NAMALWA (cell line): ENCODE measurements at regions not wholly inside any gene's neighbourhood (a gene's known extent, or its start where the extent isn't known, plus 50 kb on each side); places are given as distances from the start of the nearest gene placed in this dataset.
A peak's percentile ranks its signal among the peaks of the same experiment; 100 is the strongest.

Experiments
- DNase-seq: peaks from one replicate; pipeline ENCODE4 v3.0.0-alpha.2; 2015; ENCODE audit warnings: low spot score

DNA sequence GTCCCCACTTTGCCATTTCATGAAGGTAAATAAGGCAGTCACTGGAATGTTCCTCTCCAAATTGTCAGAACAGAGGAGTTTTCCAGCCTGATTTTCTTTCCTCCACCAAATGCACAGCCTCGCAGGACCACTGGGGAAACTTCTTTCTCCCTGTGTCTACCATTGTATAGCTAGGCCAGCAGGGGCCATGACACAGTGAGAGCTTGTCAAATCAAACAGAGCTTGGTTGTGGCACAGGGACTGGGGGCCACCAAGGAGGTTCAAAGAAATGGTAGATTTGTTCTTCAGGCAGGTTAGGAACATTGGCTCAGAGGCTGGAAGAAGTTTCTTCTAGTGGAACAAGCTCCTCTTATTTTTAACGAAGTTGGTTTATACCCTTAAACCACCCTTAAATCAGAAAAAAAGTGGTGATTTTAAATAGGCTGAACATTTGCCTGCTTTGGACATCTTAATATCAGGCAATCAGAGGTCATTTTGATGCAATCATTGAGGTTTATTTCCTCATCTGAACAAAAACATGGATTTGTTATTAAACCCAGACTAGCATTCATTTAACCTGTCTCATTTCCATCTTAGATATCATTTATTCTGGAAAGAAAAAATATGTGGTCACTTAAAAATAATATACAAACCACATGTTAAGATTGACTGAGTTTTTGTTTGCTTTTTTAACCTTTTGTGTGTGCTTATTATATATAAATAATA lies 105.6 kb downstream of the GTPBP8 start:
- DNase-seq, result no peak

DNA sequence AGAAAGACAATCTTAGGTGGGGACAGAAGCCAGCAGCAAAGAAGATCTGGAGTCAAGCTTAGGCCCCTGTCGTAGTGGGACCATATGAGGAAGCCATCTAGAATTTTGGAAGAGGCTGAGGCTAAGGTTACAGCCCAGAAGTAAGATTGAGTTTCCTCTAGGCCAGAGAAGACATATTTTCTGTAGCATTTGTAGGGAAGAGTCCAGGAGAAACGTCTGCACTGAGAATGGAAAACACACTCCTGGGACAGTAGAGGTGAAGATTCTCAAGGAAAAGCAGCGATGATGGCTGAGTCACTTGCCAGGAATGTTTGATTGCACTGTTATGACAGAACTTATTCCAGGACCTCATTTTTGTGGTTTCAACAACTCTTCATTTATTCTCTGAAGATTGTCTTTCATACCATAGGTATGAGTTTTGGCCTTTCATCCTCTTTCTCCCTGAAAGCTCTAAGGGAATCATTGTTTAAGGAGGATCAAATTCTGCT lies 107.2 kb downstream of the GTPBP8 start:
- DNase-seq, result no peak

DNA sequence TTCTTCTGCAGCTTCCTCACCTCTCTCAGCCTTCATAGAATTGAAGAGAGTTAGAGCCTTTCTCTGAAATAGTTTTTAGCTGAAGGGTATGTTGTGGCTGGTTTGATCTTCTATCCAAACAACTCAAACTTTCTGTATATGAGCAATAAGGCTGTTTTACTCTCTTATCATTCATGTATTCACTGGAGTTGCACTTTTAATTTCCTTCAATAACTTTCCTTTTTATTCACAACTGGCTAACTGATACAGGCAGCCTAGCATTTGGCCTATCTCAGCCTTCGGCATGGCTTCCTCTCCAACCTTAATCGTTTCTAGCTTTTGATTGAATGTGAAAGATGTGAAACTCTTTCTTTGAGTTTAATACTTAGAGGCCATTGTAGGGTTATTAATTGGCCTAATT lies 109.3 kb downstream of the GTPBP8 start:
- no peak for DNase-seq

DNA sequence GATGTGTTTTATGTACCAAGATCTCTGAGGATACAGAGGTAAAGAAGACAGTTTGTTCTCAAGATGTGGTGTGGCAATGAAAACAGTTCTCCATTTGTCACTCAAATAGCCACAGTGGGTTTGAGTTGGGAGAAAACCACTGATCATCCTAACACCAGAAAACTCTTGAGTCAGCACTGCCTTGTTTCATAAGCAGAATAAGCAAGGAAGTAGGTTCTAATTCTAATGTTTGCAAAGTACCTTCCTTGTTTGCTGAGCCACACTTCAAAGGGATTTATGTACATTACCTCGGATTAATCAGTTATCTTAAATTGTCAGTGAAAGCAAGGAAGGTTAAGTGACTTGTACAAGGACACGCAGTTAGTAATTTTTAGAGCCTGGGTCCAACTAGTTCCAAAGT lies 107.8 kb upstream of the BOC start:
- DNase-seq, result no peak

DNA sequence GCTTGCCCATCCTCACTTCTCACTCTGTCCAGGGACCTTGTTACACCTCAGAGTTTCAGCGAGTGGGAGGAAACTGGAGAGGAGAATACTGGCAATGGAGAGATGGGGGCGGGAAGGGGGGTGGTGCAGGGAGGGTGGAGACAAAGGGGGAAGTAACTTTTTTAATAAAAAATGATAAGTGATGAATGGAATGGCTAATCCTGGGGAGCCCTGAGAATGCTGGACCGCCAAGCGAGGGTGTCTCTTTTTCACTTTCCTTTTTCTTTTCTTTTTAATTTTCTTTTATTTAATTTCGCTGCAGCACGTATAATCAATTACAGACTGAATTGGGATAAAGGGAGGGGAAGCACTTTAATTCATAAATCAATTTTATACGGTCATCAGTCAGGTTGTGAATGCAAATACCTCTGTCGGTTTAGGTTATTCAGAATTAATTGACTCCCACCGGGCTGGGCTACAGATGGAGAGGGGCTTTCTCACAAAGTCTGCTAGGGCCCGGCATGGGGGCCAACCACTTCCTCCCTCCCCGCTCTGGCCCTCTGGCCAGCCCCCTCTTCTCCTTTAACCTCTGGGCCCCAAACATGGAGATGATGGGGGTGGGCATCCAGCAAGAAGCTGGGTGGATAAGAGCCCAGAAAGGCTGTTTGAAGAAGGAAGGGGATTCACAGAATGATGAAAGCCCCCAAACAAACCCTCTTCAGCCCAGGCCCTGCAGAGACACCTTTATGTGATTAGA lies 106.8 kb upstream of the BOC start:
- DNase-seq, result no peak

DNA sequence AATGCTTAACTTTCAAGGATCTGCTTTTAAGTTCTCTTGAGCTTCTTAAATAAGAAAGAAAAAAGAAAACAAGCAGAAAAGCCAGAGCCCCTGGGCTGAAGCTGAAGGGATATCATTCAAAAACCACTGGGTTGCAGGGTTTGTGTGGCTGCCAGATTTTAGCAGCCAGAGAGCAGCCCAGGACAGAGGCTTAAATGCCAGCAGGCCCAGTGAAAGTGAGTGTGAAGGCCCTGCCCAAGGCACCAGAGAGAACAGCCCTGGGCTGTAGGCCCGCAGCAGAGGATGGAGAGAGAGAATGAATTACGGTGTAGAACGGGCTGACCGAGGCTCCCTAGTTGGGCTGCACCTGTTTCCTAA lies 106.3 kb upstream of the BOC start:
- no peak for DNase-seq

DNA sequence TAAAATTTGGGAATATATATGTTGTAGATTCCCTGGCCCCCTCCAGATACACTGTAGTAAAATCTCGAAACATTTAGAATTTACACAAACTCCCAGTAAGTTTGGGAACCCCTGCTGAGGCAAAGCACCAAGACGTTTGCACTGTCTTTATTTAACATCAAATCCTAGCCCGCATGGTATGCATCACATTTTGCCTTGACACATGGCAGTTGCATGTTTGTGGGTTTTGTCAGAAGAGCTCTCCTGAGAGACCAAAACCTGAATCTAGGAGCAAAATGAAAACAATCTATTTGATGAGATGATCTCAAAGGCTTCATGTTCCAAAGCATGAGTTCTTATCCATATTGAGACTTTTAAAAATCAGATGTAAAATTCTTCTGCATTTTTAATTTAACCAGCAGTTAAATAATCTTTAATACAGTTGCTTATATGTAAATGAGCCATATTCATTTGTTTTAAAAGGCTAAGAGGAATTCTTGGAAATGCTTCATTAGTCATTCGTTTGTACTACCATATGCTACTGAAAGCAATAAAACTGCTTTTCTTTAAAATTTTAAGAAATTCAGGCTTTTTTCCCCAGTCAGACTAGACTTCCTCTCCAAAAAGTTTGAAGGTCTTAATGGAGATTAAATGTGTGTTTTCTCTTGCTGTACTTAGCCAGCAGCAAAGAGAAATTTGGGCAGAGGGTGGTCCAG lies 105.2 kb upstream of the BOC start:
- DNase-seq, result no peak

DNA sequence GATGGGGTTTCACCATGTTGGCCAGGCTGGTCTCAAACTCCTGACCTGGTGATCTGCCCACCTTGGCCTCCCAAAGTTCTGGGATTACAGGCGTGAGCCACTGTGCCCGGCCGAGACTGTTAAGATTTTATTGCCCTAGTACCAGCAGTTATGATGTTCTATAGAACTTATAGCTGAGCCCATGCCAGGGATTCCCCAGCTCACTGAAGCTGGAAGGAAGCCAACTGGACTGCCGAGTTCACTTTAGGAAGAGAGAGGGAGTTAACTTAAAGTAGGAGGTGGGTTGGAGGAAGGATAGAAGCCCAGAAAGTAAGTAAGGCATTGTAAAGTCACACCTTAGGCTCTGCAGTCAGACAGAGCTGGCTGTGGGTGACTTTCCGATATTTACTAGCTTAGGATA lies 101.1 kb upstream of the BOC start:
- DNase-seq, result no peak

DNA sequence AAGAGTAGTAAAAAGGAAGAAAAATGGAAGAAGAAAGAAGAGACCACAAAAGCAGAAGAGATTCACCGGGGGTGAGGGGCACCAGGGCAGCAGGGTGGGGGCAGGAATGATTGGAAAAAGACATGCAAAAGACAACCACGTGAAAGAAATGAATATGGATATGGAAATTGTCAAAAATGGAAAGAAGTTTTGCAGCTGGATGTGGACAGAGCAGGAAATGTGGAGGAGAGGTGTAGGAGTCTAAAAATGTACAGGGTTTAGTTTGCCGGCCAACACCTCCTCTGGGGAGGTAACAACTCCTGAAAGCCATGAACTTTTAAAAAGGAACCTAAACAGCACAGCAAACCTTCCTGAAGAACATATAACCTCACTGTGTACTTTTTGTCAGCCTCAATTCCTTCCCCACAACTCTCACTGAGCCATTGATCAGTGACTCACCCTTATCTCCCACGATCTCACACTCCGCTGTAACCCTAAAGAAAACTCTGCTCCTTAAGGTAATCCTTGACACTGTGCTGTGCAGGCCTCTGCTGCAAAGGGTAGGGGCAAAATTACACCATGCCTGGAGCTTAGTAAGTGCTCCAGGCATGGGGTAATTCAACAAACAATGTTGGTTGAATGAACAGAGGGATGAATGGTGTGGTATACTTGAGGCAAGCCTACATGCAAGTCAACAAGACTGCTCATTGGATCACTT lies 100.2 kb upstream of the BOC start:
- no peak for DNase-seq

DNA sequence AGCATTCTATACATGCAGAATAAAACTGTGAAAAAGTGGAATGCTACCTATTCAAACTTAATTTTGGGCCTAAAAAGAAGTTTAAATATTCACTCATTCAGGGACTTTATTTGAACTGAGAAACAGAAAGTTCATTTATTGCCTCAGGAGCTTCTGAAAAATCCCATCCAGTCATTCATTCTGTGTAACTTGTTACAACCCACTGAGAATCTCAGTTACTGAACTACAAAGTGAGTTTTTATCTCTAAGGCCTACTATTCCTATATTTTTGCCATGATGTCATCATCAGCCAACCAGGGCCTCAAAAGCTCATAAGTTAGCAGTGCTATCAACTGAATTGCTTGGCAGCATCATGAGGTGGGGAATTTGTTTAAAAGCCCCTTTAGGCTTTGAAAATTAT lies 98.0 kb upstream of the BOC start:
- no peak for DNase-seq

DNA sequence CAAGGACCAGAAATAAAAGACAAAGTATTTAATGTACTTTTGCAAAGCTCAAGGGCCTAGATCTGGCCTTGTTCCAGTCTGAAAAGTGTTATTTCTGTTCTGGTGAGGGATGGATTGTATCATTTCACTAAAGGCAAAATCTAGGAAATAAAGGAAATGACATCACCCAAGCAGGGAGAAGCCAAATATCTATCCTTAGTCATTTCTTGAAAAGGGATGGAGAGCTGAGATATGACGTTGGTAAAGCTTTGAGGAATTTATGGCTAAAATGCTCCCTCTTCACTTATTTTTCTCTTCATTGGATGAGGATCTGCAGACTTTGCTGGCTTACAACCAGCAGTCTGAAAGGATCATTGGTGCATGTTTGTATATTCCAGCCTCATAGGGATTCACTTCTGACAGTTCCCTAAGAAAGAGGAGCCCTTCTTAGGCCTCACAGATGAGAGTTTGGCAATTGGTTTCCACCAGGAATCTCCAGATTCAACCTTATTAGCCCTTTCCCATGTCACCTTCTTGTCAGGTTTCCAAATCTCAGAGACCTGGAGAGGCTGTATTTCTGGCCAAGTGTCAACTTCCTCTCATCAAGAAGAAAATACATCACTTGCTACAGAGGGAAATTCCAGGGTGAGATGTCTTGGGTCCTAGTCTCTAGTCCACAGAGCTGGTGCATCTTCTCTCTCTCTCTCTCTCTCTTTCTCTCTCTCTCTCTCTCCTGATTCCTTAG lies 93.7 kb upstream of the BOC start:
- no peak for DNase-seq

DNA sequence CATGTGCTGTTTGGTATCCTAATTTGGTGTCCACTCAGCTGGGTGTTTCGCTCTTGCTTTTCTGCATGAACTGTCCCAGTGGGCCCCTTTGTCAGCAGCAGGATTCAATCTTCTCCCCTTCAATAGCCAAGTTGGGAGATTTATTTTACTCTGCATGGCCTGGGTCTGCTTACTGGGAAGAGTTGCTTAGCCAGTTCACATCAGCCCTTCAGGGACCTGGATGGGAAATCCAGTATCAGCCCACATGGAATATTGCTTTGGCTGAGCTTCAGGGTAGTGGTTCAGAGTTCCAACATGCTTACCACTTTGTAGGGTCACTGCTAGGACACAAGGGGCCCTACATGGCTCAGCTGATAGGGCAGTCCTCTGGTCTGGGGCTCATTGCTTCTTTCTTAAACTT lies 93.0 kb upstream of the BOC start:
- DNase-seq, result no peak

DNA sequence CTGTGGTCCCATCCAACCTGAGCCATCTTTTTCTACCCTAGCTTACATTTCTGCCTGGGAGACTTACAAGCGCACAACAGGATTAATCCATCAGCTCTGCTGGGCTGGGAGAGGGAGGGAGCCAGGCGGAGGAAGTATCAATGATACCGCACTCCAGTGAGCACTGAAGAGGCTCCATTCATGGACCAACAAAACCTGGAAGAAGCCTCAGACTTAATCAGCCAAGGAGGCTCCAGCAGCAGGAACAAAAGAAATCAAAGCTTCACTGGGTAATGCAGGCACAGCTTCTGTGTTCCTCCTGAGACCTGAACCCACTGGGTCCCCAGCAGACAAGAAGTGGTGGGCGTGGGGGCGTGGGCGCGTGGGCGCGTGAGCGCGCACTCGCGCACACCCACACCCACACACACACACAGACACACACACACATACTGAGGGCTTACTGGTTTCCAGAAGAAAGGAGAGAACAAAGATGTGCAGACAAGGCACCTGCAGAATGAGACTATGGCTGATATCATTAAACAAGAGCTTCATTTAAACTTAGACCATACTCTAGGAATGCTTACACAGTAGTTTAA lies 87.0 kb upstream of the BOC start:
- DNase-seq, result no peak

DNA sequence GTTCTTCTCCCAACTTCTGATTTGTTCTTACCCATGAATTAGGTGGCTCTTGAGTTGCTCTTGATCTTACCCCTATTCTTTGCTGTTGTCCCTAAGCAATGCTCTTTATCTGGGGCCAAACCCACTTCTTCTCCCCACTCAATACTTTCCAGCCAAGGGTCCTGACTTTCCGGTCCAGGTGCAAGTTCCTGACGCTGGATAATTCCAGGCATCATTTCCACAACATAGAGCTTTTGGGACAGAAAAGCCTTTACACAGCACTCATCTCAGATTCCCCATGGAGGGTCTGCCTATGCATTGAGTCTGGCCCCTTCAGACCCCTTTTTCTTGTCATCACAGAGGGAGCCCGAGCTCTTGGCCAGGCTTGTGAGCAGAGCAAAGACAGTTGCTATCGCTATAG lies 85.4 kb upstream of the BOC start:
- DNase-seq, result no peak

DNA sequence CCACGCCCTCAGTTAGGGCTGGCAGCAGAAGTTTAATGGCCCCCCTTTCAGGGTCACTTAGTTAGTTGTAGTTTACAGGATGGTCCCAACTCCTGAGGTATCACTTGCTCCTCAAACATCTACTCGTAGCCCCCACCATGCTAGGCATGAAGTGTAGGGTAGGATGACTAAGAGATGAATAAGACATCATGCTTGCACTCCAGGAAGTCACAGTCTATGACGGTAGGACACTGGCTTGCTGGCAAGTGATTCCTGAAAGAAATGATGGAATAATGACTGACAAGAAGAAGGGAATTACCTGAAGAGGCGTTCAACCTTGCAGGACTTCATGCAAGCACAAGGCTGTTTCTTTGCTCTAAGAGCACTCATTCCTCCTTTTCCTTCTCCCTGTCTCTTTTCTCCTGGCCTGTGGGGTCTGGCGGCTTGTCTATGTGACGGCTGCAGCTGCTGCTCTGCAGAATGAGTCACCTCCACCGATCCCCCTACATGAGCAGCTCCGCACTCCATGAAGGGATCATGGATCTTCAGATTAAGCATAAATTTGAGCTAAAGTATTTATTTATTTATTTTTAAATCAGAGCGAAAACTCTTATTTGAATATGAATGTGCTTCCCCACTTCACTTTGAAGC lies 82.9 kb upstream of the BOC start:
- DNase-seq, result no peak

DNA sequence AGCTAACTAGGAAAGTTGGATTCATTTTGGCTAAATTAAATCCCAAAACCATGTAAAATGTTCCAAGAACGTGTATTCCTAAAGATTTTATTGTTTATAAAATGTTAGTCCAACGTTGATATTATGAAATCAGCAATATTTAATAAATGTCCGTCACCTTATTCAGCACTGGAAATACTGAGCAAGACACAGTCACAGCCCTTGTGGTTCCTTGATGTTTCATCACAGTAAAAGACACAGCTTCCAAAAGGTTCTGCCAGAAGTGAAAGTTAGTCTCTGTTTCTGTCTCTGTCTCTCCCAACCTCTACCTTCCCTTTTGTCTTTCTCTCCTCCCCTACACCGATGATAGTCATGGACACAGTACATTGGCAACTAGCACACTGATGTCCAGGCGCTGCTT lies 82.2 kb upstream of the BOC start:
- no peak for DNase-seq

DNA sequence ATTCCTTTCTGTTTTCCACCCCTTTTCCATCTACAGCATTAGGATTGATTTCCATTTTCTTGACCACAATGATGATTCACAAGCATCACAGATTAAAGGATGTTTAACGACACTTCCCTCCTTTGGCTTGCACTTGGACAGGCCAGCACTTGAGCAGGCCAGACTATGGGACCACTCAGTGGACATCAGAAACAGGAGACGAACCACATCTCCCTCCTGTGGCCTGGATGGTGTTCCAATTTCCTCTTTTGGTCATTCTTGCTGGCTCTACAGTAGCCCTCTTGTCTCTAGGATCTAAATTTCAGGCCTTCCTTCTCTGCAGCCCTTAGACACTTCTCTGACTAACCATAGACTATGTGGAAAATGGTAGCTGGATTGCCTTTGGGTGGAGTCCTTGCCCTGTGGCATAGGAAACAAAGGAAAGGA lies 78.8 kb upstream of the BOC start:
- no peak for DNase-seq

DNA sequence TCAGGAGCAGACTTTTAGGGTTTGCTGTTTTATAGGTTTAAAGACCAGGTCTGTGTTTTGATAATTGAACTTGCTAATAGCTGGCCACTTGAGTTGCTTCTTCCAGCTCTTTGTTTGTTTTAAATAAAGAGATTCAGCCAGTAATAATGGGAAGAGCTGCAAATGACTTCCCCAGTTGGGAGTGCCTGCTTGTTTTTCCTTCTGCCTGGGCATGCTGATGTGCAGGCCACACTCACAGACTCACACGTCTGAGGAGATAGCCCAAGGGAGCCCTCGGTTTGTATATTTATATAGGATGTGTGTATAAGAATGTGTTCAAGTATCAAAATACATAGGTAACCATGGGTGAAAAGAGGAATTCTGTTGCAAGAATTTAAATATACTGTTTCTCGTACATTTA lies 78.2 kb upstream of the BOC start:
- DNase-seq, result no peak

DNA sequence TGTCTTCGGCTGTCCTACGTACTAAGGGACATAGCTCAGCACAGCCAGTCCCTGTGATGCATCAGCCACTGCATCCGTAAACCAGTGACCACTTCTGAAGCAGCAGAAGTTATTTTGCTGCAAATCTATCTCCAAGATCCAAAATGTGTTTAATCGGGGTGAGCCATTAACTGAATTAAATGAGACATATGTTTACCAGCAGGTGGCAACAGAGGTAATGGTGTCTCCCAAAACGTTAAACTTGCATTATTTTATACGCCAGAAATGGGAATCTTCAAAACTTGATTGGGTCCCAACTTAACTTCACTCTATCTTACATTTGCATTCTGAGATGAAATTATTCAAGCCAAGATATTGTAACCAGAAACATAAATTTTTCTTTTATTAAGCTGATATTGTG lies 75.3 kb upstream of the BOC start:
- peak; percentile 39 for DNase-seq

DNA sequence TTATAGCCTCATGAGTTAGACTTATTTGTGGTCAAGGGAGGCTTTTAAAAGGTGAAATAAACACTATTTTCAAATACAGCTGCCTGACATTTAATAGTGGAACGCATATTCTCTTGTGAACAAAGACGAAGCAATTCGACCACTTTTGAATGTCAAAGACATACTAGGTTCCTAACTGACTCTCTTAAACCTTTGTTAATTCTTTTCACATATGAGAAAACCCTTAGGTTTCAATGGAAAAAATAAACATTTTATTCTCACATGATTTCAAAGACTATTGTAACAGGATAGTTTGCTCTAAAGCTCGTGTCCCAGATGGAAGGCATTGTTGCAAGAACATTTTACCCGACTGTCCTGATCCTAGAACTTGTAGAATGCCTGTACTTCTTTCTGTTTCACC lies 74.8 kb upstream of the BOC start:
- no peak for DNase-seq
